Coronary artery (tissue), 2 donors: ENCODE measurements at regions not wholly inside any gene's neighbourhood (a gene's known extent, or its start where the extent isn't known, plus 50 kb on each side); places are given as distances from the start of the nearest gene placed in this dataset.

Source experiments
- DNase-seq: peaks from one replicate; pipeline ENCODE4 v3.0.0-alpha.2; 2017; ENCODE audit warnings: low spot score
- H3K27ac ChIP-seq, 2 donors: fragments of 200-600 bp; sonication (generic); one replicate each; pipeline ENCODE4 v1.5.1; 2016 to 2019
- H3K4me3 ChIP-seq: fragments of 200-600 bp; sonication (generic); 2 replicates; pipeline ENCODE4 v1.5.1; 2016; ENCODE audit warnings: mild to moderate bottlenecking, moderate library complexity
- TF ChIP-seq, protein P1 (sequence below): fragments of 200-600 bp; sonication (generic); IDR thresholded peaks from one replicate; pipeline ENCODE4 v1.5.1; 2019; ENCODE audit warnings: antibody characterized with exemption

DNA sequence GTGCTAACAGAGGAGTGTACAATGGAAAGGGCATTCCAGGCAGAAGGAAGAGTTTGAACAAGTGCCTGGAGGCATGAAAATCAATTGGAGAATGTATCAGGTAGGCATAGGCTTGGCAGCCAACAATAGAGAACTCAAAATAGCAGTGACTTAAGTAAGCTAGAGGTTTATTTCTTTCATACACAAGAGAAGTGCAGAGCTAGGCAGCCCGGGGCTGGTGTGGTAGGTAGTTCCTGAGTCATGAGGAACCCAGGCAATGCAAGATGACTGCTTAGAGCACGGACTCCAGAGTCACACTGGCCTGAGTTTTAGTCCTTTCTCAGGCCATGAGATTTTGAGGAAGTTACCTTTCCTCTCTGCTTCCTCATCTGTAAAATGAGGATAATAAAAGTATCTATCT, 74.8 kb upstream of the LRRN2 start:
- no peak overlapping the region for H3K4me3 ChIP-seq
- DNase-seq: peak; percentile 14
- TF ChIP-seq, protein P1, sequence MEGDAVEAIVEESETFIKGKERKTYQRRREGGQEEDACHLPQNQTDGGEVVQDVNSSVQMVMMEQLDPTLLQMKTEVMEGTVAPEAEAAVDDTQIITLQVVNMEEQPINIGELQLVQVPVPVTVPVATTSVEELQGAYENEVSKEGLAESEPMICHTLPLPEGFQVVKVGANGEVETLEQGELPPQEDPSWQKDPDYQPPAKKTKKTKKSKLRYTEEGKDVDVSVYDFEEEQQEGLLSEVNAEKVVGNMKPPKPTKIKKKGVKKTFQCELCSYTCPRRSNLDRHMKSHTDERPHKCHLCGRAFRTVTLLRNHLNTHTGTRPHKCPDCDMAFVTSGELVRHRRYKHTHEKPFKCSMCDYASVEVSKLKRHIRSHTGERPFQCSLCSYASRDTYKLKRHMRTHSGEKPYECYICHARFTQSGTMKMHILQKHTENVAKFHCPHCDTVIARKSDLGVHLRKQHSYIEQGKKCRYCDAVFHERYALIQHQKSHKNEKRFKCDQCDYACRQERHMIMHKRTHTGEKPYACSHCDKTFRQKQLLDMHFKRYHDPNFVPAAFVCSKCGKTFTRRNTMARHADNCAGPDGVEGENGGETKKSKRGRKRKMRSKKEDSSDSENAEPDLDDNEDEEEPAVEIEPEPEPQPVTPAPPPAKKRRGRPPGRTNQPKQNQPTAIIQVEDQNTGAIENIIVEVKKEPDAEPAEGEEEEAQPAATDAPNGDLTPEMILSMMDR: no peak
- H3K27ac ChIP-seq: no peak overlapping the region

DNA sequence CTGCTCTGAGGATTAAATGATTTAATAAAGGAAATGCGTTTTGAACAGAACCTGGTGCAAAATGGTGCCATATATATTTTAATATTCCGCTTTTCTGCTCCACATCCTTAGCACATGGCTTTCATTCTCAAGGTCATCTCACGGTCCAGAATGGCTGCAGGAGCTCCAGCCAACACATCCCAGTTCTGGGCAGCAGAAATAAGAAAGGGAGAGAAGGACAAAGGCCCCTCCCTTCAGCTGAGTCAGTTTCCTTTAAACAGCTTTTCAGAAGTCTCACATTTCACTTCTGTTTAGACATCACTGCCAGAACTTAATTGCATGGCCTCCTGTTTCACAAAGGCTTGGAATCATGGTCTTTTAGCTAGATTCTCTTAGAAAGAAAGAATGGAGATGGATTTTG, 75.2 kb upstream of the LRRN2 start:
- peak; percentile 1 for DNase-seq
- no peak overlapping the region for H3K27ac ChIP-seq
- H3K4me3 ChIP-seq: no peak overlapping the region
- TF ChIP-seq, protein P1: no peak

DNA sequence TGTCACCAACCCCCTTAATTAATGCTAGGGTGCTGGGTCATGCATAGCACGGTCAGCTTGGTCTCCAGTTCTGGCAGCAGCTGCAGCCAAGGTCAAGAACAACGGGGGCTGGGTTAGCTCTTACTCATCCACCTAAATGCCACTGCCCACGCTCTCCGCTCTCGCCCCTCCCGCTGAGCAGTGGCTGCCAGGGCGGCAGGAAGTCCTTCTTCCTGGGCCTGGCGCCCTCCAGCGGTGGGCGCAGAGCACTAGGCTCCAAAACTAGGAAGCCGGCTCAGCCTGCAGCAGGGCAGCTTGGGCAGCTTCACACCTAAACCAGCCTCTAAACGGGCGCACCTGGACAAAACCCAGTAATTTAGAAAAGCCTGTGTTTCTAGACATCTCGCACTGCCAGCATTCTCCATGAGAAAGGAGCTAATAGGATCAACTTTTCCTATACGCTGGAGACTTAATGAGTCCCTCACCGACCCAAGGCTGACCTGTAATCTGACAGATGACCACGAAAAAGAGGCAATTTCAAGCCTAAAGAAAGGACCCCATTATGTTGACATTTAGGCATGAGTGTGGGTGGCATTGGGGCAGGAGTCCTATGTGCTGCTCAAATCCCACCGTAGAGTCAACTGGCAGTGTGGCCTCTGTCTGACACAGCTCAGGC, 78.4 kb upstream of the LRRN2 start:
- TF ChIP-seq, protein P1: peak; percentile 29
- no peak overlapping the region for H3K4me3 ChIP-seq
- H3K27ac ChIP-seq: no peak overlapping the region
- DNase-seq: peak; percentile 74

DNA sequence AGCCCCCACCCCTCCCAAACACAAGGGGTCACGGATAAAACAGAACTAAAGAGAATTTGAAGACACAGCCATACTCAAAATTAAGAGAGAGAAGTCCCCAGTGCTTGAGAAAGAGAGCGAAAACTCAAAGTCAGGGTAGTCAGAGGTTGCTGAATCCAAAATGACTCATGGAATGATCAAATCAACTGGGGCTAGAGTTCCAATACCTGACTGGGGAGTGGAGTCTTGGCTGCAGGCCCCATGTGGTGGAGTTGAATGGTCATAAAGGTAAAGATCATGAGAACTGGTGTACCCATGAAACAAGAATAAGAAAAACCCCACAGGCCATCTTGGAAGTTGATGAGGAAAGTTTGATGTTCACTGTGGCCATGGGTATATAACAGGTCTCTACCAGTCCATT, 84.5 kb upstream of the LRRN2 start:
- H3K27ac ChIP-seq: no peak overlapping the region
- no peak overlapping the region for H3K4me3 ChIP-seq
- DNase-seq: no peak
- TF ChIP-seq, protein P1: no peak

DNA sequence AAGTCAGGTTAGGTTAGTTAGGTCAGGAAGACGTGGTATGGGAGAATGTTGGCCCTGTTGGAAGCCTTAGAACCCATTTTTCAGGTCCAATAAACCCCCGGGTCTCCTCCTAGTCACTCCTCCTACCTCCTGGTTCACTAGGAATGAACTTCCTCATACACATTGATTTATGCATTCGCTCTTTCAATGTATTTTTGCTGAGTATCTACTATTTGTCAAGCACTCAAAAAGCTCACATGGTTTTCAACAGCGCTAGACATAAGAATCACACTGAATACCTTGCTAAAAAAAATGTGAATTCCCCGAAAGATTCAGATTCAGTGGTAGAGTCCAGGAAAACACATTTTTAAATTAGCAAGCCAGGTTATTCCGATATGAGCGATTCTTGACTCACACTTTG, 85.8 kb upstream of the LRRN2 start:
- TF ChIP-seq, protein P1: no peak
- no peak for DNase-seq
- Histone ChIP-seq H3K27ac (no peak overlapping the region), H3K4me3 (no peak overlapping the region)

DNA sequence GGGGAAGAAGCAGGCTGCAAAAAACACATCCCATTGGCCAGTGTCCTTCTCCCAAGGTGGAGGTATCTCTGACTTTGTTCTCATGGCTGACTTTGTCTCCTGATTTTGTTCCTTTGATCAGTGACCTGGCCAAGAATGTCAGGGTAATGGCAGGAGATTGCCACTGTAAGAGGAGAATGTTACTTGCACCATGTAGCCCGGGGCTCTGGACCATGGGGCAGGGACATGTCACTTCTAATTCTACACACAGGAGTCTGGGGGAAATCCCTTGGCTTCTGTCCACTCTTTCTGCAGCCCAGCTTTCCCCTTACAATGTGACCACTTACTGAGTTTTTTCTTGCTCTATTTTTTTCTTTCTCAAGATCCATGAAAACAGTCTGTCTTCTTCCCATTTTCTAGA, 87.7 kb upstream of the LRRN2 start:
- TF ChIP-seq, protein P1: no peak
- Histone ChIP-seq H3K4me3 (no peak overlapping the region), H3K27ac (no peak overlapping the region)
- no peak for DNase-seq

DNA sequence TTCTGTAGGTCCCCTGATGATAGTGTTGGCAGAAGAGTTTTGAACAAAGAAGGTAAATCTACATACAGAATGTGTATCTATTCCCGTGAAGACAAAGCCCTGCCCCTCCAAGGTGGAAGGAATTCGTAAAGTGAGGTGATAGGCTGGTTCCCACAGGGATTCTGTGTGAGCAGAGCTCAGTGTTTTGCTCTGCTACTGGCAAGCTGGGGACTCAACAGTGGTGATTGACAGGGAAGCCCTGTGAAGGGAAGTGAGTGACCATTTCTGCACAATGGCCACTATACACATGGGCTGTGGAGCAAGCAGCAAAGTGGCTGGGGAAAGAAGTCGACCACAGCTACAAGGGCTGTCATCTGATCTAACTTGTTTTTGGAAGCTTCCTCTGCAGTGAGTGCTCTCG, 90.0 kb upstream of the LRRN2 start:
- TF ChIP-seq, protein P1: no peak
- no peak overlapping the region for H3K4me3 ChIP-seq
- no peak for DNase-seq
- H3K27ac ChIP-seq: no peak overlapping the region
